Cerebellar cortex (tissue), 1 donor: ENCODE measurements at regions not wholly inside any gene's neighbourhood (a gene's known extent, or its start where the extent isn't known, plus 50 kb on each side); places are given as distances from the start of the nearest gene placed in this dataset.

Experiments
- DNase-seq: peaks from one replicate; pipeline ENCODE4 v3.0.0-alpha.2; 2015; ENCODE audit warnings: low spot score

GRCh38 chr2:64402876-64403275 is 51.1 kb upstream of the LGALSL start:
- no peak for DNase-seq

DNA sequence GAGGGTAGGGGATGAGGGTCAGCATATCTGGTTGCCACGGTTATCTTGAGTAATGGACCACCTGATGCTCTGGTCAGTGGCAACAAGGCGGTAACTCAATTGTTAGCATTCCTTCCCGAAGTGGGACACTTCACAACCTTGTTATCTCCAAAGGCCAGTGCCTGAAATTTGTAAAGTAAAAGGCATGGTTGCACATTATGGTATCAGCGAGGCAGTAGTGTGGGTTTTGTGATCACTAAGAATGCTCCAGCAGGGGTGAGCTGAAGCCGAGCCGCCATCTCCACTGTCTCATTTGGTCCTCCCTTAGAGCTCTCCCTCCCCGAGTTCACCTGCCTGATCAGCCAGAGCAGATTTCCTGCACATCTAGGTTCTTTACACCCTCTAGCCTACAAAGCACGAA is 50.5 kb upstream of the LGALSL start:
- no peak for DNase-seq

GRCh38 chr2:64404002-64404731 is 49.8 kb upstream of the LGALSL start:
- peak; percentile 49 for DNase-seq
